HG02943 (cell line): ENCODE measurements at regions not wholly inside any gene's neighbourhood (a gene's known extent, or its start where the extent isn't known, plus 50 kb on each side); places are given as distances from the start of the nearest gene placed in this dataset.

Experiments used
- ATAC-seq: cut with Tn5 transposase; IDR thresholded peaks from one replicate; pipeline ENCODE4 v1.9.1; 2021; ENCODE audit warnings: mild to moderate bottlenecking, low read depth, moderate library complexity; ENCODE audit not compliant: unreplicated experiment

- ATAC-seq: no peak
Measured at GRCh38 chr16:16865374-16865773, 486.4 kb downstream of the NPIPA7 start.

GRCh38 chr16:16867973-16868372 lies 489.0 kb downstream of the NPIPA7 start:
- ATAC-seq: no peak

- ATAC-seq: no peak
Measured at GRCh38 chr16:16868727-16869126, 489.8 kb downstream of the NPIPA7 start.

- no peak for ATAC-seq
Measured at GRCh38 chr16:16869746-16870145, 490.8 kb downstream of the NPIPA7 start.

GRCh38 chr16:16871196-16871595 lies 492.3 kb downstream of the NPIPA7 start:
- ATAC-seq: no peak

GRCh38 chr16:16877061-16877460 lies 498.1 kb downstream of the NPIPA7 start:
- ATAC-seq: no peak

GRCh38 chr16:16879567-16880251 lies 500.8 kb downstream of the NPIPA7 start:
- no peak for ATAC-seq

- ATAC-seq: no peak
Measured at GRCh38 chr16:16881814-16882213, 502.9 kb downstream of the NPIPA7 start.

GRCh38 chr16:16882766-16883165 lies 503.8 kb downstream of the NPIPA7 start:
- ATAC-seq: no peak

GRCh38 chr16:16884451-16884850 lies 505.5 kb downstream of the NPIPA7 start:
- no peak for ATAC-seq

- ATAC-seq: no peak
Measured at GRCh38 chr16:16887193-16887592, 508.3 kb downstream of the NPIPA7 start.

- ATAC-seq: no peak
Measured at GRCh38 chr16:16890964-16891363, 512.0 kb downstream of the NPIPA7 start.

GRCh38 chr16:16904601-16905000 lies 525.7 kb downstream of the NPIPA7 start:
- no peak for ATAC-seq

GRCh38 chr16:16905850-16906249 lies 526.9 kb downstream of the NPIPA7 start:
- ATAC-seq: no peak

GRCh38 chr16:16907089-16907488 lies 528.1 kb downstream of the NPIPA7 start:
- no peak for ATAC-seq

- ATAC-seq: no peak
Measured at GRCh38 chr16:16908077-16908476, 529.1 kb downstream of the NPIPA7 start.

- no peak for ATAC-seq
Measured at GRCh38 chr16:16909126-16909525, 530.2 kb downstream of the NPIPA7 start.

GRCh38 chr16:16910666-16911065 lies 531.7 kb downstream of the NPIPA7 start:
- ATAC-seq: no peak

GRCh38 chr16:16915771-16916170 lies 536.8 kb downstream of the NPIPA7 start:
- no peak for ATAC-seq

GRCh38 chr16:16917191-16917785 lies 538.3 kb downstream of the NPIPA7 start:
- ATAC-seq: no peak

GRCh38 chr16:16923479-16923878 lies 544.5 kb downstream of the NPIPA7 start:
- ATAC-seq: no peak

- no peak for ATAC-seq
Measured at GRCh38 chr16:16924613-16925012, 545.7 kb downstream of the NPIPA7 start.
